Spleen (tissue), 7 donors: ENCODE measurements at regions not wholly inside any gene's neighbourhood (a gene's known extent, or its start where the extent isn't known, plus 50 kb on each side); places are given as distances from the start of the nearest gene placed in this dataset.

Experiments
- CTCF ChIP-seq, 11 experiments: fragments of 200-600 bp in 7 of 11; fragments of 450-650 bp in 4 of 11; sonication (generic) in 4 of 11; IDR thresholded peaks in 8 of 11; conservative IDR thresholded peaks in 3 of 11; 1 replicate in 7 of 11; 2 replicates in 4 of 11; pipeline versions ENCODE4 v1.4.0 to v1.8.0; 2016 to 2021; ENCODE audit warnings: antibody characterized with exemption in 11 of 11, inconsistent platforms in 4 of 11, mild to moderate bottlenecking in 1 of 11
- POLR2AphosphoS5 ChIP-seq, 3 donors: sonication (generic); formaldehyde crosslinking; IDR thresholded peaks; one replicate each; pipeline ENCODE4 v1.5.1; 2017; ENCODE audit warnings: antibody characterized with exemption in 3 of 3
- donor health status: DM: no; HTN: no; CAD: no; lungs with moderate emphysema.
- donor health status: DM: no; HTN: no; CAD: no.
- donor health status: DM: no; HTN: no; CAD: no.

GRCh38 chr20:60634491-60635172 lies 617.4 kb upstream of the CDH4 start:
- TF ChIP-seq CTCF (IDR thresholded peaks at IDR 0.05 in 8 of 11, conservative IDR thresholded peaks at IDR 0.05 in 3 of 11): no peak
- no peak for TF ChIP-seq POLR2AphosphoS5 (IDR thresholded peaks at IDR 0.05)
